ENCODE measurements at regions not wholly inside any gene's neighbourhood (a gene's known extent, or its start where the extent isn't known, plus 50 kb on each side); places are given as distances from the start of the nearest gene placed in this dataset.

- TF ChIP-seq CTCF (IDR thresholded peaks at IDR 0.05; ENCODE audit: low read depth, low read length) (no peak), EZH2phosphoT487 (IDR thresholded peaks at IDR 0.05; ENCODE audit: low read depth) (no peak)
Observed at GRCh38 chr13:91052876-91053275, 294.6 kb upstream of the MIR17HG start.

Data from OCI-LY3 (cell line).